Smooth muscle cell (in vitro differentiated cells): ENCODE measurements at regions not wholly inside any gene's neighbourhood (a gene's known extent, or its start where the extent isn't known, plus 50 kb on each side); places are given as distances from the start of the nearest gene placed in this dataset.

Experiments used
- DNase-seq: peaks from one replicate; lab custom pipeline; 2025; ENCODE audit not compliant: unreplicated experiment; lab: John Stamatoyannopoulos, UW
- H2AFZ ChIP-seq: fragments of 200-600 bp; sonication (generic); 2 replicates; pipeline ENCODE4 v1.6.0; 2016; ENCODE audit warnings: antibody characterized with exemption, low read depth, mild to moderate bottlenecking
- H3F3A ChIP-seq: fragments of 200-600 bp; sonication (generic); 2 replicates; pipeline ENCODE4 v1.6.0; 2017; ENCODE audit warnings: antibody characterized with exemption, low read depth
- H3K27ac ChIP-seq: fragments of 200-600 bp; sonication (generic); 2 replicates; pipeline ENCODE4 v1.5.1; 2016; ENCODE audit warnings: low read depth, mild to moderate bottlenecking
- H3K27me3 ChIP-seq: fragments of 200-600 bp; sonication (generic); 2 replicates; pipeline ENCODE4 v1.6.1; 2016; ENCODE audit warnings: low read depth, mild to moderate bottlenecking
- H3K36me3 ChIP-seq: fragments of 200-600 bp; sonication (generic); 2 replicates; pipeline ENCODE4 v1.5.1; 2016; ENCODE audit warnings: low read depth
- H3K4me1 ChIP-seq: fragments of 200-600 bp; sonication (generic); 2 replicates; pipeline ENCODE4 v1.5.1; 2016; ENCODE audit warnings: low read depth
- H3K4me2 ChIP-seq: fragments of 200-600 bp; sonication (generic); 2 replicates; pipeline ENCODE4 v1.6.0; 2016; ENCODE audit warnings: mild to moderate bottlenecking
- H3K4me3 ChIP-seq: fragments of 200-600 bp; sonication (generic); 2 replicates; pipeline ENCODE4 v1.5.1; 2016; ENCODE audit warnings: mild to moderate bottlenecking
- H3K79me2 ChIP-seq: fragments of 200-600 bp; sonication (generic); 2 replicates; pipeline ENCODE4 v1.6.0; 2016; ENCODE audit warnings: low read depth, mild to moderate bottlenecking
- H3K9ac ChIP-seq: fragments of 200-600 bp; sonication (generic); 2 replicates; pipeline ENCODE4 v1.6.0; 2016; ENCODE audit warnings: low read depth
- H3K9me3 ChIP-seq: fragments of 200-600 bp; sonication (generic); replicated peaks from 2 replicates; pipeline ENCODE4 v1.5.1; 2016; ENCODE audit warnings: low read depth
- H4K20me1 ChIP-seq: fragments of 200-600 bp; sonication (generic); 2 replicates; pipeline ENCODE4 v1.6.0; 2016; ENCODE audit warnings: low read depth
- CTCF ChIP-seq: fragments of 200-600 bp; sonication (generic); IDR thresholded peaks from 2 replicates; pipeline ENCODE4 v1.5.1; 2017; ENCODE audit warnings: borderline replicate concordance, mild to moderate bottlenecking, antibody characterized with exemption; ENCODE audit not compliant: insufficient read depth, poor library complexity, severe bottlenecking
- WGBS: methylation state at CpG from one replicate; pipeline ENCODE4 v1.1.7; 2016; ENCODE audit warnings: low lambda C conversion rate; 5-methylcytosine and 5-hydroxymethylcytosine counted together

- no peak overlapping the region for H3K4me3 ChIP-seq
- H3K9me3 ChIP-seq = no peaks in the 10 kb centered on the region
- H3K4me1 ChIP-seq = peaks cover 13% of the 10 kb centered on the region
- no peak overlapping the region for H3K9ac ChIP-seq
- no peak overlapping the region for H2AFZ ChIP-seq
- no peak overlapping the region for H3K27ac ChIP-seq
- no peak for DNase-seq
- H3K4me2 ChIP-seq = no peak overlapping the region
- H4K20me1 ChIP-seq = no peaks in the 10 kb centered on the region
- TF ChIP-seq CTCF = no peak
- no peaks in the 10 kb centered on the region for H3F3A ChIP-seq
- no peaks in the 10 kb centered on the region for H3K27me3 ChIP-seq
- no peaks in the 10 kb centered on the region for H3K79me2 ChIP-seq
- WGBS = 94% methylated on average over 2 of the region's 2 CpGs
- H3K36me3 ChIP-seq = no peaks in the 10 kb centered on the region
Measured at GRCh38 chr15:62582580-62582979, 417.5 kb upstream of the C2CD4B start.

- Histone ChIP-seq H3K27ac (no peak overlapping the region), H3K4me2 (no peak overlapping the region), H3K9ac (no peak overlapping the region), H2AFZ (no peak overlapping the region), H3K36me3 (no peaks in the 10 kb centered on the region), H3K27me3 (no peaks in the 10 kb centered on the region), H3K9me3 (no peaks in the 10 kb centered on the region), H3K4me3 (no peak overlapping the region), H3K79me2 (no peaks in the 10 kb centered on the region), H4K20me1 (no peaks in the 10 kb centered on the region), H3F3A (no peaks in the 10 kb centered on the region), H3K4me1 (peaks cover 13% of the 10 kb centered on the region)
- 83% methylated on average over 7 of the region's 7 CpGs for WGBS
- no peak for TF ChIP-seq CTCF
- no peak for DNase-seq
Measured at GRCh38 chr15:62584301-62585235, 419.5 kb upstream of the C2CD4B start.

GRCh38 chr15:62588938-62589670, 424.0 kb upstream of the C2CD4B start:
- 53% methylated on average over 5 of the region's 5 CpGs for WGBS
- Histone ChIP-seq H3K4me2 (no peak overlapping the region), H3K9ac (no peak overlapping the region), H3K27ac (no peak overlapping the region), H4K20me1 (no peaks in the 10 kb centered on the region), H3K9me3 (no peaks in the 10 kb centered on the region), H3K79me2 (no peaks in the 10 kb centered on the region), H3K4me1 (peaks cover 14% of the 10 kb centered on the region), H2AFZ (no peak overlapping the region), H3K36me3 (no peaks in the 10 kb centered on the region), H3K4me3 (no peak overlapping the region), H3K27me3 (no peaks in the 10 kb centered on the region), H3F3A (peaks cover 2% of the 10 kb centered on the region)
- no peak for TF ChIP-seq CTCF
- no peak for DNase-seq
